ENCODE measurements at regions not wholly inside any gene's neighbourhood (a gene's known extent, or its start where the extent isn't known, plus 50 kb on each side); places are given as distances from the start of the nearest gene placed in this dataset.
A peak's percentile ranks its signal among the peaks of the same experiment; 100 is the strongest.
"Not testable (repeated sequence)": the region's sequence is repeated elsewhere in the genome, so short reads cannot be mapped to it uniquely, and the experiment has no call there.

DNA sequence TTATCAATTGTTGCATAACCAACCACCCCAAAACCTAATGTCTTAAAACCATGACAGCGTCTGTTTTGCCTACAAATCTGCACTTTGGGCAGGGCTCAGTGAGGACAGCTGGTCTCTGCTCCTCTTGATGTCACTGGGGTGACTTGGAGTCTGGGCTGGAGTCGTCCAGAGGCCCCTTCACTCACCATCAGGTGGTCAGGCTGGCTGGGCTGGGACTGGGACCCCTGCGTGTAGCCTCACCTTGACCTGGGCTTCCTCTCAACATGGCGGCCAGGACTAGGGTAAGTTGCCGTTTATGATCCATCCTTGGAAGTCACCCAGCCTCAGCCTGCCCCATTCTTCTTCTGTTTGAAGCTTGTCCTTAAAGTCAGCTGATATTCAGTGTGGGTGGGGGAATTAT lies 116.8 kb upstream of the NKX1-1 start:
- Histone ChIP-seq H3K9me3 (0 out of 2 replicates have a peak, but pooled peaks cover 3% of the 10 kb centered on the region), H3K4me1 (no peaks in the 10 kb centered on the region), H3K27me3 (replicated peaks; ENCODE audit: control insufficient read depth, insufficient read depth, low read length) (no peaks in the 10 kb centered on the region), H3K36me3 (ENCODE audit: control insufficient read depth, insufficient read depth, low read length) (no peaks in the 10 kb centered on the region), H3K4me3 (ENCODE audit: low read depth, low read length) (no peak overlapping the region)
- Mint-ChIP-seq H3K9me3 (ENCODE audit: unreplicated experiment) (peaks cover 11% of the 10 kb centered on the region), H3K36me3 (ENCODE audit: insufficient read depth, unreplicated experiment) (no peaks in the 10 kb centered on the region), H3K4me1 (ENCODE audit: low read depth, unreplicated experiment) (no peaks in the 10 kb centered on the region), H3K27me3 (ENCODE audit: insufficient read depth, unreplicated experiment) (peaks cover 13% of the 10 kb centered on the region), H3K27ac (ENCODE audit: unreplicated experiment) (no peak overlapping the region), H3K4me3 (ENCODE audit: unreplicated experiment) (no peak overlapping the region)
- no peak for DNase-seq
- CTCF ChIA-PET = no interaction called here
- intact Hi-C loops (cut with micrococcal nuclease; ENCODE audit: unreplicated experiment) = no loop called here
- POLR2A ChIA-PET = no interaction called here
- BruUV-seq (replicated peaks) = no TSS peak
- TF ChIP-seq, protein P1, sequence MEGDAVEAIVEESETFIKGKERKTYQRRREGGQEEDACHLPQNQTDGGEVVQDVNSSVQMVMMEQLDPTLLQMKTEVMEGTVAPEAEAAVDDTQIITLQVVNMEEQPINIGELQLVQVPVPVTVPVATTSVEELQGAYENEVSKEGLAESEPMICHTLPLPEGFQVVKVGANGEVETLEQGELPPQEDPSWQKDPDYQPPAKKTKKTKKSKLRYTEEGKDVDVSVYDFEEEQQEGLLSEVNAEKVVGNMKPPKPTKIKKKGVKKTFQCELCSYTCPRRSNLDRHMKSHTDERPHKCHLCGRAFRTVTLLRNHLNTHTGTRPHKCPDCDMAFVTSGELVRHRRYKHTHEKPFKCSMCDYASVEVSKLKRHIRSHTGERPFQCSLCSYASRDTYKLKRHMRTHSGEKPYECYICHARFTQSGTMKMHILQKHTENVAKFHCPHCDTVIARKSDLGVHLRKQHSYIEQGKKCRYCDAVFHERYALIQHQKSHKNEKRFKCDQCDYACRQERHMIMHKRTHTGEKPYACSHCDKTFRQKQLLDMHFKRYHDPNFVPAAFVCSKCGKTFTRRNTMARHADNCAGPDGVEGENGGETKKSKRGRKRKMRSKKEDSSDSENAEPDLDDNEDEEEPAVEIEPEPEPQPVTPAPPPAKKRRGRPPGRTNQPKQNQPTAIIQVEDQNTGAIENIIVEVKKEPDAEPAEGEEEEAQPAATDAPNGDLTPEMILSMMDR (IDR thresholded peaks at IDR 0.05; ENCODE audit: insufficient read depth in 1 of 2, low read depth in 1 of 2, low read length in 1 of 2, severe bottlenecking in 1 of 2, unreplicated experiment in 1 of 2) = no peak

DNA sequence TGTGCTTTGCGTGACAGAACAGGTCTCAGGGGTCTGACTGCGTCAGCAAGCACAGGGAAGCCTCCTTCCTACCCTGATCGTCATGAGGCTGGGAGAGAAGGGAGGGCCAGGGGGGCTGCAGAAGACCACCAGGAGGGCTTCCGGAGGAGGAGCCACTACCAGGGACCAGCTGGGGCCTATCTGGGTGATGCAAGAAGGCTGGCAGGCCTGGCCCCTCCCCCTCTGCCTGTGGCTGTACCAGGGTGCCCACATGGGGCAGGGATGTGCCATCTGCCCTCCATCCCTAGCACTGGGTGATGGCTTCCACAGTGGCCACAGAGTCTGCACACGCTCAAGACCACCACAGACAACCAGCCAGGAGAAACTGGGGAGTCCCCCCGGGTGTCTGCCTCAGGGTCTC lies 116.4 kb upstream of the NKX1-1 start:
- CTCF ChIA-PET = no interaction called here
- H3K4me1 Mint-ChIP-seq (ENCODE audit: low read depth, unreplicated experiment) = no peaks in the 10 kb centered on the region
- BruUV-seq (replicated peaks) = no TSS peak
- H3K27me3 Mint-ChIP-seq (ENCODE audit: insufficient read depth, unreplicated experiment) = peaks cover 13% of the 10 kb centered on the region
- Histone ChIP-seq H3K9me3 (0 out of 2 replicates have a peak, but pooled peaks cover 3% of the 10 kb centered on the region), H3K4me3 (ENCODE audit: low read depth, low read length) (no peak overlapping the region), H3K36me3 (ENCODE audit: control insufficient read depth, insufficient read depth, low read length) (no peaks in the 10 kb centered on the region), H3K4me1 (no peaks in the 10 kb centered on the region), H3K27me3 (replicated peaks; ENCODE audit: control insufficient read depth, insufficient read depth, low read length) (no peaks in the 10 kb centered on the region)
- no peaks in the 10 kb centered on the region for H3K36me3 Mint-ChIP-seq (ENCODE audit: insufficient read depth, unreplicated experiment)
- TF ChIP-seq, protein P1 (IDR thresholded peaks at IDR 0.05; ENCODE audit: insufficient read depth in 1 of 2, low read depth in 1 of 2, low read length in 1 of 2, severe bottlenecking in 1 of 2, unreplicated experiment in 1 of 2) = no peak
- no peak for DNase-seq
- no peak overlapping the region for H3K4me3 Mint-ChIP-seq (ENCODE audit: unreplicated experiment)
- H3K27ac Mint-ChIP-seq (ENCODE audit: unreplicated experiment) = no peak overlapping the region
- peaks cover 9% of the 10 kb centered on the region for H3K9me3 Mint-ChIP-seq (ENCODE audit: unreplicated experiment)
- POLR2A ChIA-PET = no interaction called here
- intact Hi-C loops (cut with micrococcal nuclease; ENCODE audit: unreplicated experiment) = no loop called here

DNA sequence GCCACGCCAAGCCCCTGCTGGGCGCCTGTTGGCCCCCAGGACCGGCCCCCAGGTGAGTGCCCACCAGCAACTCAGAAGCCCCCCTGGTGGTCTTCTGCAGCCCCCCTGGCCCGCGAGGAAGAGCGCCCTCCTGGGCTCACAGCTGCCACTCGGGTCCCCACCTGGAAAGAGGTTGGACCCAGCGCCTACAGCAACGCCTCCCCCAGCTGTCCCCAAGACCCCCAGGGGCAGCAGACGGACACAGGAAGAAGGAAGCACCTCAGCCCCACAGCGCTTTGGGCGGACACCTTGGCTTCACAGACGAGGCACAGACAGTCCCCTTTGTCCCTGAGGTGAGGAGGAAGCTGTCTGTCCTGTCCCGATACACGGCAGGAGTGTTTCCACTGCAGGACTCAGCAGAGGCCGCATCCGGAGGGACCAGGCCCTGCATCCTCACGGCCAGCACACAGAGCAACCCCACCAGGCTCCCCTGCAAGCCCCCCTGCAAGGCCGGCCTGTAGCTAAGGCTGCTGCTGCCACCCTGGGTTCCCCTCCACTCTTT lies 115.6 kb upstream of the NKX1-1 start:
- Mint-ChIP-seq H3K4me1 (ENCODE audit: low read depth, unreplicated experiment) (no peaks in the 10 kb centered on the region), H3K27ac (ENCODE audit: unreplicated experiment) (no peak overlapping the region), H3K4me3 (ENCODE audit: unreplicated experiment) (peak overlapping the region; percentile 67), H3K36me3 (ENCODE audit: insufficient read depth, unreplicated experiment) (no peaks in the 10 kb centered on the region), H3K9me3 (ENCODE audit: unreplicated experiment) (peaks cover 1% of the 10 kb centered on the region), H3K27me3 (ENCODE audit: insufficient read depth, unreplicated experiment) (peaks cover 8% of the 10 kb centered on the region)
- H3K4me1 ChIP-seq = no peaks in the 10 kb centered on the region
- intact Hi-C loops (cut with micrococcal nuclease; ENCODE audit: unreplicated experiment) = no loop called here
- no peak overlapping the region for H3K4me3 ChIP-seq (ENCODE audit: low read depth, low read length)
- no peaks in the 10 kb centered on the region for H3K9me3 ChIP-seq
- no peaks in the 10 kb centered on the region for H3K27me3 ChIP-seq (replicated peaks; ENCODE audit: control insufficient read depth, insufficient read depth, low read length)
- BruUV-seq (replicated peaks) = no TSS peak
- no peaks in the 10 kb centered on the region for H3K36me3 ChIP-seq (ENCODE audit: control insufficient read depth, insufficient read depth, low read length)
- POLR2A ChIA-PET = interaction anchor here (0.7 kb wide), 2 partner anchors 9 to 461 kb away, joined by 3 to 4 read pairs; no protein-coding TSS in a partner anchor
- no peak for DNase-seq
- TF ChIP-seq, protein P1 (IDR thresholded peaks at IDR 0.05; ENCODE audit: insufficient read depth in 1 of 2, low read depth in 1 of 2, low read length in 1 of 2, severe bottlenecking in 1 of 2, unreplicated experiment in 1 of 2) = no peak
- CTCF ChIA-PET = no interaction called here

DNA sequence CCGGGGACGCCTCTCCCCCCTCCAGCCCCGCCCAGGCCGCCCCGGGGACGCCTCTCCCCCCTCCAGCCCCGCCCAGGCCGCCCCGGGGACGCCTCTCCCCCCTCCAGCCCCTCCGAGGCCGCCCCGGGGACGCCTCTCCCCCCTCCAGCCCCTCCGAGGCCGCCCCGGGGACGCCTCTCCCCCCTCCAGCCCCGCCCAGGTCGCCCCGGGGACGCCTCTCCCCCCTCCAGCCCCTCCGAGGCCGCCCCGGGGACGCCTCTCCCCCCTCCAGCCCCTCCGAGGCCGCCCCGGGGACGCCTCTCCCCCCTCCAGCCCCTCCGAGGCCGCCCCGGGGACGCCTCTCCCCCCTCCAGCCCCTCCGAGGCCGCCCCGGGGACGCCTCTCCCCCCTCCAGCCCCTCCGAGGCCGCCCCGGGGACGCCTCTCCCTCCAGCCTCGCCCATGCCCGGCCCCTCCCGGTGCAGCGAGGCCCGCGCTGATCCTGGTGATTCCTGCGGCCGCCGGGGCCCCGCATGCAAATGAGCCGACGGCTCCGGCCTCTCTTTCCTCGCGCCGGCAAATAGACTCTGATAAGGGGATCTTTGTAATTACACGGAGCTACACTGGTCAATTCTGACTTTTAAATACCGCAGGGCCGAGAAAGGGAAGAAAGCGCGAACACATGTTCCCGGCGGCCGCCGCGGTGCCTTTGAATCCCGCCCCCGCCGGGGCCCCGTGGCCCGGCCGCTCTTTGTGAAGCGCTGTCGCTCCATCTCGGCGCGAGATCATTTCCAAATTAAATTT lies 114.7 kb upstream of the NKX1-1 start:
- DNase-seq = peak; percentile 68 to 77
- H3K27ac Mint-ChIP-seq (ENCODE audit: unreplicated experiment); H3K36me3 Mint-ChIP-seq (ENCODE audit: insufficient read depth, unreplicated experiment); BruUV-seq (replicated peaks); H3K9me3 ChIP-seq; H3K27me3 ChIP-seq (replicated peaks; ENCODE audit: control insufficient read depth, insufficient read depth, low read length); H3K4me1 ChIP-seq; intact Hi-C loops (cut with micrococcal nuclease; ENCODE audit: unreplicated experiment); H3K36me3 ChIP-seq (ENCODE audit: control insufficient read depth, insufficient read depth, low read length); H3K4me1 Mint-ChIP-seq (ENCODE audit: low read depth, unreplicated experiment); H3K9me3 Mint-ChIP-seq (ENCODE audit: unreplicated experiment); CTCF ChIA-PET: not testable (repeated sequence)
- Mint-ChIP-seq H3K27me3 (ENCODE audit: insufficient read depth, unreplicated experiment) (peaks cover 10% of the 10 kb centered on the region), H3K4me3 (ENCODE audit: unreplicated experiment) (peak overlapping the region; percentile 67)
- POLR2A ChIA-PET = interaction anchor here (0.7 kb wide), 2 partner anchors 10 to 462 kb away, joined by 3 to 4 read pairs; no protein-coding TSS in a partner anchor
- peak overlapping the region; percentile 36 for H3K4me3 ChIP-seq (ENCODE audit: low read depth, low read length)

Data from Caco-2 (cell line).